Spleen (tissue), 7 donors: ENCODE measurements at regions not wholly inside any gene's neighbourhood (a gene's known extent, or its start where the extent isn't known, plus 50 kb on each side); places are given as distances from the start of the nearest gene placed in this dataset.

Source experiments
- CTCF ChIP-seq, 11 experiments: fragments of 200-600 bp in 7 of 11; fragments of 450-650 bp in 4 of 11; sonication (generic) in 4 of 11; IDR thresholded peaks in 8 of 11; conservative IDR thresholded peaks in 3 of 11; 1 replicate in 7 of 11; 2 replicates in 4 of 11; pipeline versions ENCODE4 v1.4.0 to v1.8.0; 2016 to 2021; ENCODE audit warnings: antibody characterized with exemption in 11 of 11, inconsistent platforms in 4 of 11, mild to moderate bottlenecking in 1 of 11
- POLR2A ChIP-seq, 3 donors: fragments of 450-650 bp; IDR thresholded peaks; one replicate each; pipeline ENCODE4 v1.5.1; 2017; ENCODE audit warnings: antibody characterized with exemption in 3 of 3, mild to moderate bottlenecking in 1 of 3
- donor health status: DM: no; HTN: no; CAD: no; lungs with moderate emphysema.
- donor health status: DM: no; HTN: no; CAD: no.
- donor health status: DM: no; HTN: no; CAD: no.

GRCh38 chr6:81552644-81553043 is 199.8 kb downstream of the TENT5A start:
- TF ChIP-seq CTCF (IDR thresholded peaks at IDR 0.05 in 8 of 11, conservative IDR thresholded peaks at IDR 0.05 in 3 of 11), result no peak
- TF ChIP-seq POLR2A (IDR thresholded peaks at IDR 0.05), result no peak
